IPS-NIHi11 (cell line): ENCODE measurements at regions not wholly inside any gene's neighbourhood (a gene's known extent, or its start where the extent isn't known, plus 50 kb on each side); places are given as distances from the start of the nearest gene placed in this dataset.
"Not testable (repeated sequence)": the region's sequence is repeated elsewhere in the genome, so short reads cannot be mapped to it uniquely, and the experiment has no call there.

Experiments
- DNase-seq: peaks from one replicate; pipeline ENCODE4 v3.0.0; 2012; ENCODE audit warnings: mixed read lengths, low spot score

DNA sequence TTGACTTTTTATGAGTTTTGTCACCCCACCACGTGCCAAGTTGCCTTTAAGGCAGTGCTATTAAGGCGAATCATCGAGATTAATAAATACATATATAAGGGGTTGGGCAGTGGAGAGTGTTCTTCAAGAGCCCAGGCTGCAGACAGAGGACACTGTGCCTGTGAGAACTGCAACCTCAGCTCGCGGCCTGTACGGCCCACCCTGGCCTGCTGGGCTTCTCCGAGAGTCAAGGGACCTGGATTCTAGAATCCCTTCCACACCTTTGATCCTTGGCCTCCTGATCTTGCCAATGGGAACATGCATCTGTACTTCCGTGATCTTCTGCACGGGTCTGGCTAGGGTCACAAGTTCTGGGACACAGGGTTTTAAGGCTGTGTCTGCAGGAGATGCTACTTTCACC, 54.5 kb downstream of the IRX5 start:
- no peak for DNase-seq

DNA sequence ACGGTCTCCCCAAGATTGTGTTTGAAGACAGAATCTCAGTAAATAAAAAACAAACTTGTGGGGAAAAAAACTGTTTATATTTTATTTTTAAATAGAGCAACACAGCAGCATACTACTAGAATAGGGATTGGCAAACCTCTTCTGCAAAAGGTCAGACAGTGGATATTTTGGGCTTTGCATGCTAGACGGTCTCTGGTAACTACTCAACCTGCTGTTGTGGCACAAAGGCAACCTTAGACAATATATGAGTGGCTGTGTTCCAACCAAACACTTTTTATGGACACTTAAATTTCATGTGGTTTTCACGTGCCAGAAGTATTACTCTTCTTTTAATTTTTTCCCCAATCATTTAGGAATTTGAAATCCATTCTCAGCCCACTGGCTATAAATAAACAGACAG, 55.0 kb downstream of the IRX5 start:
- DNase-seq: no peak

DNA sequence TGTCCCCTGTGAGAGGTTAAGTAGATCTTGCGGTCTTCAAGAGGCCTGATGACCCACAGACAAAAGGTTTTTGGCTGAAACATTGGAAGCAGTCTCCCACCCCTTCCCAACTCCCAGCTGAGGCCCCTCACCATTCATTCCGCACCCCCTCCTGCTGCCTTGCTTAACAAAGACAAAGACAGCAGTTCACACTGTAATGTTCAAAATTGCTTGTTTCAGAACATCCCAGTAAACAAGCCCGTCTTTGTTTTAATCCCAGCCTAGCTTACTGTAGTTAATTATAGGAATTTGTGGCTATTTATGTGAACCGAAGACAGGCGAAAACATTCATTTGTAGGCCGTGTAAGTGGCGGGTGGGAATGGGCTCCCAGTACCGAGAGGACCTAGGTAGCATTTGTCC, 55.7 kb downstream of the IRX5 start:
- DNase-seq: no peak

DNA sequence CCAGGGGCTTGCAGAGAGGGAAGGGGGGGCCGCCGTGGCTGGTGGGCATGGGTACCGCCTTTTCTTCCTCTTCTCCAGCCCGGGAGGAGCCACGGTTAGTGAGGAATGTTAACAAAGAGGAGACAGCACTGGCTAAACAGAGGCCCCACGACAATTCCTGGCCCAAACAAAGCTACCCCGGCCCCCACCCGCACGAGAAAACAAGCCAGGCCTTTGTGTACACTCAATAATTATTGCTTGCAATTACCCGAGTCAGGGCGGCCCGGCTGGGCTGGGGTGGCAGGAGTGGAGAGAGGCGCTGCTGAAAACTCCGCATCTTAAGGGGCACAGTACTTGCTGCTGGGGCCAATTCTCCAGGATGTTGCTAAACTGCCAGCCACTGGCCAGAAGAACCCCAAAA, 56.4 kb downstream of the IRX5 start:
- DNase-seq: no peak

DNA sequence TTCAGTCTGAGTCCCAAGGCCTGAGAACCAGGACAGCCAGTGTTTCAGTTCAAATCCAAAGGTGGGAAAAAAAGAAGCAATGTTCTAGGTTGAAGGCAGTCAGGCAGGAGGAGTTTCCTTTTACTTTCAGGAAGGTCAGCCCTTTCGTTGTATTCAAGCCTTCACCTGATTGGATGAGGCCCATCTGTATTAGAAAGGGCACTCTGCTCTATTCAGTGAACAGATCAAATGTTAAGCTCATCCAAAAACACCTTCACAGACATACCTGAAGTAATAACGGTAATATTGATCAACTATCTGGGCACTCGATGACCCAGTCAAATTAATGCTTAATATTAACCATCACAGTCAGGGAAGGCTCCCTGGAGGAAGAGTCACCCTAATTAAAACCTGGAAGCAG, 60.9 kb downstream of the IRX5 start:
- DNase-seq: no peak

DNA sequence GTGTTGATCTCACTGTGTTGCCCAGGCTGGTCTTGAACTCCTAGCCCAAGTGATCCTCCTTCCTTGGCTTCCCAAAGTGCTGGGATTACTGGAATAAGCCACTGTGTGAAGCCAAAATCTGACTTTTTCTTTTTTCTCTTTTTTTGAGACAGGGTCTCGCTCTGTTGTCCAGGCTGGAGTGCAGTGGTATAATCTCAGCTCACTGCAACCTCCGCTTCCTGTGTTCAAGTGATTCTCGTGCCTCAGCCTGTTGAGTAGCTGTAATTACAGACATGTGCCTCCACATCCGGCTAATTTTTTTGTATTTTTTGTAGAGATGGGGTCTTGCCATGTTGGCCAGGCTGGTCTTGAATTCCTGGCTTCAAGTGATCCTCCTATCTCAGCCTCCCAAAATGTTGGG, 61.3 kb downstream of the IRX5 start:
- not testable (repeated sequence) for DNase-seq

DNA sequence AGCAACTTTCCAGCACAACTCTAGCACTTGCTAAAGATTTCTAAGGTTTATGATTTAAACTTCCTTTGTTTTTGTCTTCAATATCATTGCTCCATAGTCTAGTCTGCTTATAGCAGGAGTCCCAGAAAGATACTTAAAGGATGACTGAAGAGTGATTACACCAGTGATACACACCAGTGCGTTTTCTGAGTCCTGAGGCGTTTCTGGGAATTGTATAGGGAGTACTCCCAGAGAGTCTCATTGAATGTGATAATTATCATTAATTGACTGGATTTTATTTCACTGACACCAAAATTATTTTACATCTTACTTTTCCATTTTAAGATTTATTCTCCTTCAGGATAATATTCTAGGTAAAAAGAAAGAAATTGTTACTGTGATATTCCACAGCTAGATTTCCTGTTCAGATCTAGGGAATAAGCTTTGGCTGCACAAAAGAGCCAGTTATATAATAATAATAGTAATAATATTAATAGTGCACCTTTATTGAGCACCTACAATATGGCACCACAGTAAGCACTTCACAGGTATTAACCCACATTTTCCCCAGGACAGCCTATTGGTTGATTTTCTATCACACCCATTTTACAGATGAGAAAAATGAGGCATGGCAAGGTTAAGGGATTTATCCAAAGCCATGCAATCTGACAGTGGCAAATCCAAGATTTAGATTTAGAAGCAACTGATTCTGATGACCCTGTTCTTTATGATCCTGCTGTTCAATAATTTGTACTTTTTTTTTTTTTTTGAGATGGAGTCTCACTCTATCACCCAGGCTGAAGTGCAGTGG, 62.6 kb downstream of the IRX5 start:
- no peak for DNase-seq

DNA sequence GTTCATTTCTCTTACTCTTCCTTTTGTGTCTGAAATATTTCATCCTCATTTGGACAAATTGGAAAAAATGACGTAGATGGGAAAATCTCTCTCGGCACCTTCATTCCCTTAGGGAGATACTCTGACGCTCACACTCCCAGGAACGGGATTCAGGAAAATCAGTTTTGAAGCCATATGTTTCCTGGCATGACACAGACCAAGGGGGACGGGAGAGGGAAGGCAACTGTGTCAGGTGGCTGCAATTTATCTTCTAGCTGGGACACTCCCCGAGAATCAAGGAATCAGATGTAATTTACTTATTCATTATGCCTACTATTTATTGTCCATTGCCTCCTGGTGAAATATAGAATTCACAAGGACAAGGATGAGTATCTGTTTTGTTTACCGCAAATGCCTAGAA, 65.5 kb downstream of the IRX5 start:
- DNase-seq: no peak

DNA sequence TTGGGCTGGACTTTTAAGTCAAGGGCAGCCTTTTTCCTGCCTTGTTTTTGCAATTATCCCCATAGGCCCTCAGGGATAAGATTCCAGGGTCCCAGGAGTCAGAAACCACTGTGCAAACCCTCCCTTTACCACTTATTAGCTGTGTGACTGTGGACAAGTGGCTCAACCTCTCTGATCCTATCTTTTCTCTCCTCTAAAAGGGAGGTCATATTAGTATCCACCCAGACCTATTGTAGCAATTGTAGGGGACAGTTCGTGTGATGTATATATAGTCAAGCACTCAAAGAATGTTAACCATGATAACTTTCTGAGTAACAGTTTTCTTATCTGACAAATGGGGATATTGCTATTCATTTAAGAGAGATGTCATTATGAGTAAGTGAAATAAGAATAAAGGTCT, 68.2 kb downstream of the IRX5 start:
- no peak for DNase-seq

DNA sequence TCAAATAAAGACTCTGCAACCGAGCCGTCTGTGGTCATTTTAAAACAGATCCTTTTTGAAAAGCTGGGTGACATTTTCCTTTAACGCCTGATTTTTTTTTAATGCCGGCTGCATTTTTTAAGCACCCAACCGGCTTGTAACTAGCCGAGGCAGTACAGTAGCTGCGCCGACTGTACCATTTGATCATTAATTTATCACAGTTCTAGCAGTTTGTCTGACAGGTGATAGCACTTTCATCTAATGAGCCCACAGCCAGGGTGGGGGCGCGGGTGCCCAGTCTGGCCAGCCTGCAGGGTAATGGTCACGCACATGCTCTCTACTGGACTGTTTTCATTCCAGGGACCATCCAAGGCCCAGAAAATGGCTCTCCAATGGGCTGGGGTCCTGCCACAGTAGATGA, 68.8 kb downstream of the IRX5 start:
- DNase-seq: no peak

DNA sequence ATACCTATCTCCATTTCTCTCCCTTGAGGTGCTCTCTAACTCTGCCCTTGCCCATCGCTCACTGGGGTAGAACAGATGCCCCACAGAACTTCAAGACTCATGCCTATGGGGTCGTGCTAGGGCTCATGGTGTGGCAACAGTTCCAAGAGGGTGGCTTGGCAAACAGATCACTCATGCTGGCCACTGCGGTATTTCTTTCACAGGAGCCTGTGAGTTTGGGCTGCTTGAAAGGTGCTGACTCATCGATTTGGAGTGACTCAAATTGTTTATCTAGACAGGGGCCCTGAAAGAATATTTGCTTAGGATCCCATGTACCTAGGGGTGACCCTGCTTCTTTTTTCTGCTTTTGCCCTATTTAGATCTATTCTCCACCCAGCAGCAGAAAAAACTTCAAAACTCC, 69.9 kb downstream of the IRX5 start:
- DNase-seq: no peak

DNA sequence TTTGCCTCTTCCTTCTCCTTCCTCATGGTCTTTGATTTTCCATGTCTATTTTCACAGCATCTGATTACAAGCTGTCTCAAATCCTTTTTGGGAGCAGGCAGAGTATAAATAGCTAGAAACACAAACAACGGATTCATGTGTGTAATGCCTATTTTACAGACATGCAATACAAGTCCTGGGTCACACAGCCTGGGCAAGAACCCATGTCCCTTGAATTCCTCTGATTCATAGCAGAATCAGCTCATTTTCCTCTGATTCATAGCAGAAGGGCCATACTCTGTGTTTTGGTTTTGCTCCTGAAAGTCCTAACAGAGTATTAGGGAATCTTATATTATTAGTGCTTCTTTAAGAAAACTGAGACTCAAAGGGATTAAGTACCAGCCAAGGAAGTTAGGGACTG, 71.3 kb downstream of the IRX5 start:
- DNase-seq: no peak

DNA sequence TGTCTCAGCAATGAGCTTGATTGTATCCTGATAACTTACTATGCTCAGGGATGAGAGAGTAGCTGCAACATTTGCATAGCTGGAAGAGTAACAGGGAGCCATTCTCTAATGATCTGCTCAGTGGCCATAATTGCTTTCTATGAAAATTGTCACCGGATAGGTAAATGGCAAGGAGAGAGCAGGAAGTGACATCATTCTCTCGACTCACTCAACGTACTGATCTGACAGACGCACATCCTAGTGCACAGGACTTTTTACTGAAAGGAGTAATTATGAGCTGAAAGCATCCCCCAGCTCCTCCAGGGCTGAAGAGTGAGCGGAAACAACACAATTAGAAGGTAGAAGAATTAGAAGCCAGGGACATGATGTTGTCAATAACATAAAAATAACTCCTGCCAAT, 71.8 kb downstream of the IRX5 start:
- DNase-seq: no peak

DNA sequence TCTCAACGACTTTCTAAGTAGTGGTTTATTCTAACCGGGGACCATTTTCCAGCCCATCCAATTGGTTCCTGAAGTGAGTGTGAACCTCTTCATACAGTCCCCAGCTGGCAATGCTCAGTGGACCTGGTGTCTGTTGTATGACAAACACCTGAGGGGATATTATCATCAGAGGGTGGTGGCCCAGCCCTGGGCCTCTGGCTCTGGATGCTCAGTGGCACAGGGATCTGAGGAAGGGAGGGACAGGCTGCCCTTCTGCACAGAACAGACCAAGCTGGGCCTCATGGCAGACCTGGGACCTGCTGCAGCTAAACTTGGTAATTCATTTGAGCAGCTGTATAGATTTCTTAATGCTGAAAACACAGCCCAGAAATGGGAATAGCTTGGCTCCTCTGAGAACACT, 72.6 kb downstream of the IRX5 start:
- DNase-seq: no peak

DNA sequence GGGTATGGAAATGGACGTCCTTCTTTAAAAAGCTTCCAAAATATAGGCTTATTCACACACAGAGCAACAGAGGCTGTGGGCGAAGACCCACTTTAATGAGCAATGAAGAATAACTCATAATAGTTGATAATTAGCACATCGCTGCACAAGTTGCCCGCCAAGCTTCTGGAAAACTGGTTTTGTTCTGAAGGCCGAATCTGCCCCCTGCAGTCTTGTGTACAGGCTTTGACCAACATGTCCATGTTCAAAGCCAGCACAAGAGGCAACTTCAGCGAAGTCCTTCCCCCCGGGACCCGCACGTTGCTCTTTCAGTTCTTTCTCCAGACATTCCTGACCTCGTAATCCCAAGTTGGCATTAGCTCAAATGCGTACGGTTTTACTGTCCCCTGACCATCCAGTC, 73.3 kb downstream of the IRX5 start:
- no peak for DNase-seq

DNA sequence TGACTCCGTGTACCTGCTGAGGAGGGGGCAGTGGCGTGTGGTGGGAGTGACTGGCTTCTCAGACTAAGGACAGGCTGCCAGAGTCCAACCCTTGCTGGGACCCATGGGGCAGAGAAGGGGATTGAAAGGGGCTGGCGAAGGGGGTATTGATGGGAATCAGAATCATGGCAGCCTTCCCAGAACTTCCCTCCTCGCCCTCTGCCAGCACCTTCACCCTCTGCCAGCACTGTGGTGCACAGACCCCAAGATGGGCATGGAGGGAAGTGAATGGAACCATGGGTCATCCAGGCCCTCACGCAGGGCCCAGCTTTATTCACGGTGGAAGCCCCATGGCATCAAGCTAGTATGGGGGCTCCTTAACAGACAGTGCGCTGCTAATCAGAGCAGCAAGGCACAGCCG, 76.8 kb downstream of the IRX5 start:
- DNase-seq: no peak

DNA sequence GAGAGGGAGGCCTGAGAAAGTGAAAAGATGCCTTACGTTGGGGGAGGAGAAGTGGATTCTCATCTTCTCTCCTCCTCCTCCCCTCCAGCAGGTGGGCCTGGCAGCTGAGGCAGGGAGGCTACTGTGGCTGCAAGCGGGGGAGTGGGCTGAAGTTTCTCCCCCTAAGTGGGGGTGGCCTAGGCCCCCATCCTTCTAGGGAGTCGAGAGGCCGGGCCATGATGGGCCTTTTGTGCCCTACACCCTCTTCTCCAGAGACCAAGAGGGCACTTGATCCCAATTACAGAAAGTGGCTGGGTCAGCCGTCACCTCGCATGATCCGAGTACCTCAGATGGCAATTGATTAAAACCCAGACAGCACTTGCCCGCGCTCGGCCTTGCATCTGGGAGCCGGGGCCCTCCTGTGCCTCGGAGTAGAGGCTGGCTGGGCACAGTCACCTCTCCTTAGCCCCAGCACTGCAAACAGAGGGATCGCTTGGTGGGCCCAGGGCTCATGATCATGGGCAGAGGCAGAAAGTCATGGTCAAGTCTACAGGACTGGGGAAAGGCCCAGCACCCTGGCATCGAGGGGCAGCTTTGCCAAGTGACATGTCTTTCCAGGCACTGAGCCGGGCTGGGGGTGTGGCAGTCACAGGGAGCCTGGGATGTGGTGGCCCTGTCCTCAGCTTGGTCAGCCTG, 78.3 kb downstream of the IRX5 start:
- no peak for DNase-seq

DNA sequence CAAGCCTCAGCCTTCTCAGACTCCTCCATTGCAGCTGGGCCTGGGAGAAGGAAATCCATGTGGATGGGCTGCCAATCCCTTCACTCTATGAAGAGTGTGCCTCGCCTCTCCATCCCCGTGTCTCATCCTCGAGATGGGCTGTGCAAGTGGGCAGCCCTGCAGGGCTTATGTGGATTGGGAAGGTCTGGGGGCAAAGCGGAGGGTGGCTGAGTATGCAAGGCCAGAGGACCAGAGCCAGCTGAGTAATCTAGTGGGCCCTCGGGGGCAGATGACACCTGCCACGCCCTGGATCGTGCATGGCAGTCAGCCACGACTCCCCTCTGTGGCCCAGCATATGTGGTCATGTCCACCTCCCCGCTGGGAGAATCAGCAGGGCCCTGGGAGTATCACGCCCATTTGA, 78.9 kb downstream of the IRX5 start:
- no peak for DNase-seq

DNA sequence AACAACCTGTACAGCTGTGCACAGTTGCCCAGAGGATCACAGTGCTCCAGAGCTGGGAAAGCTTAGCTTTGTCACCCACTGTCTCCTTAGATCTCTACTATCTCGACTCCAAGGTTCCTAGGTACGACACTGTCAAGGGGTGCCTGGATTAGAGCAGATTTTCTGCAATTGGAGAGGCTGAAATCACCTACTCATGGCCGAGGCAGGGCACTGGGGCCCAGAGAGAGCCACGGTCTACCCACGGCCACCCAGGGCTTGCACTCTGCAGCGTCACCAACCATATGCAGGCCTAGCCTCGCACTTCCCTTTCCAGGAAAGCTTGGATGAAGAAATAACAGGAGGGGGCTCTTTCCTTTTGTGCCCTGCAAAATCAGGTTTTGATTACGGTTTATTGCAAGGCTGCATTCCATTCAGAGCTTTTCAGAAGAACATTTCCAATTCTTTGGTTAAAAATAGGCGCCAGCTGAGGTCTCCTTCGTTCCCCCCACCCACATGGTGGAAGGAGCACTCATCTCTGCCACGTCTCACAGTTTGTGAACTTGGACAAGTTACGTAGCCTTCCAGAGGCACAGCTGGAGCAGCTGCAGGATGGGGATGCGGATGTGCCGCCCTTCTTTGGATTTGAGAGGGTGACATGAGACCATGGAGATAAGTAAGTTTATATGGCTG, 80.0 kb downstream of the IRX5 start:
- no peak for DNase-seq

DNA sequence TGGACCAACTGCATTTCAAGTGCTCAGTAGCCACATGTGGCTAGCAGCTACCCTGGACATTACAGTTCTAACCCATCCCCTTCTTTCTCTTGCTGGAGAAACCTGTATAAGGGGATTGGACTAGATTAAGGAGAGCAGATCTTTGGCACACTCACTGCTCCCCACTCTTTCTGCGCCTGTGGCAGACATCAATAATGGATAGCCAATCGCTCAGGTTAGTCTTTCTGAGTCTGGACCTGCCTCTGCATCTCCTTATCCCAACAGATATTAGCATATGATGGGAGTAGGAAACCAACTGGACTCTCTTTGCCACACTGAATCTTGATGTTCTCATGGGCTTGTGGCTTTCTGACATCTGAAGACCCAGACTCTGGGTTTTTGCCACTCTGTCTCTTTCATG, 81.7 kb downstream of the IRX5 start:
- DNase-seq: no peak

DNA sequence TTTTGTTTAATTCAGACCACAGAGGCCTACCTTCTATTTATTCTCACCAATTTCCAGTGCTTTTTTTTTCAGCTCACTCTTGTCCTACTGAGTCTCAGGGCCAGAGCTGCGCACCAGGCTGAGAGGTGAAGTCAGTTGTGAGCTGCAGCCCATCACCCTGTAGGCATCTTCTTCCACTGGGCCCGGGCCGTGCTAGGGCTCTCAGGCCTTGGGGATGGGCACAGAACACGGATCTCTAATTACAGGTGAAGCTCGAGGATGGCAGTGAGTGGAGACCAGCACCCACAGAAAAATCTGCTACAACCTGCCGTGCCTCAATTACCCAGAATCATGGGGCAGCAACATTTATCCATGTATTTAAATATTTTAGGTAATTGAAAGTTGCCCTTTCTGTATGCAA, 82.1 kb downstream of the IRX5 start:
- no peak for DNase-seq

DNA sequence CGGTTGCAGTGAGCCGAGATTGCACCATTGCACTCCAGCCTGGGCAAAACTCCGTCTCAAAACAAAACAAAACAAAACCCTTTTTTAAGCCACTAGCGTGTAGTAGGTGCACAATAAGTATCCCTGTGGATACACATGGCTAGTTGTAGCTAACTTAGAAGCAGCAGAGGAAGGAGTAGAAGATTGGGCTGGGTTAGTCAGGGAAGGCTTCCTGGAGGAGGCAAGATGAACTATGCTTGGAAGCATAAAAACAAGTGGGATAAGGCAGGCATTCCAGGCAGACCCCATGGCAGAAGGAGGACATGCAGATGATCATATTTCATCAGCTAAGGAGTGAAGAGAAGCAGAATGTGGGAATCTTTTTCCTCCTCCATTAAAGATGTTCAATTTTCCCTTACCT, 83.4 kb downstream of the IRX5 start:
- no peak for DNase-seq

DNA sequence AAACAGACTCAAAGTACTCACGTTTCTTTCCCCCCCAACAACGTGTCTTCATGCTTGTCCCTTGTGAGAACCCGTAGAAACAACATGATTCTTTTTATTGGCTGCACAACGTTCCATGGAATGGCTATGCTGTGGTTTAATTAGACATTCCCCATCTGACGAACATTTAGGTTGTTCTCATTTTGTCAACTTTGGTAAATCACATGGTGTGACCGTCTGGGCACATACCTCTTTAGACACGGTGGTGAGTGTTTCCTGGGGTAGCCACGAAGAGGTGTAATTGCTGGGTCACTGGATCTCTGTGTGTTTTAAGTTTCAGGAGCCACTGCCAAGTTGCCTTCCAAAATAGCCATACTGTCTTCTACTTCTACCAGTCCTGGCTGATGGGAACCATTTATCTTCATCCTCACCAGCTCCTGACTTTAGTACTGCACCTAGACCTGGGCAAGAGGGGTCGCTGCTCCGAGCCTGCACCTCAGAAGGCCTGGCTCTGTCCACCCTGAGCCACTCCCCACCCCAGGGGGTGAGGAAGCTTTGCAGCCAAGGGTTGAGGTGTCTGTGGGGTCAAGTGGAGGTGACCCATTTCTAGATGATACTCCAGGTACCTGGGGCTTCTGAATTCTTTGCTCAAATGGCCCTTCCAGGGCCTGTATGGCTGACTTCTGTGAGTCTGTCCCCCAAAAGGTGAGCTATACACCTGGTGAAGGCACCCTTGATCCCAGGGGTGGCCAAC, 84.7 kb downstream of the IRX5 start:
- no peak for DNase-seq
